H1 (cell line): ENCODE measurements at regions not wholly inside any gene's neighbourhood (a gene's known extent, or its start where the extent isn't known, plus 50 kb on each side); places are given as distances from the start of the nearest gene placed in this dataset.
A peak's percentile ranks its signal among the peaks of the same experiment; 100 is the strongest.

Source experiments
- CTCF ChIA-PET: fragments of 300-600 bp; sonication (Branson Sonifier 250); formaldehyde crosslinking; loops from one replicate; lab custom pipeline; 2021; ENCODE audit not compliant: partially characterized antibody; lab: Charles Lee
- POLR2A ChIA-PET: fragments of 300-600 bp; sonication (Branson Sonifier 250); formaldehyde crosslinking; loops from one replicate; lab custom pipeline; 2021; ENCODE audit warnings: inconsistent platforms; ENCODE audit not compliant: partially characterized antibody; lab: Charles Lee
- DNase-seq, 2 experiments: peaks; one replicate each; pipeline versions ENCODE4 v3.0.0 to v3.0.0-alpha.2; 2010 to 2022; ENCODE audit warnings: low spot score in 2 of 2, low read depth in 1 of 2, mixed read lengths in 1 of 2
- FAIRE-seq: peaks from 2 replicates; lab custom pipeline; 2011; peaks lifted over from hg19 to GRCh38; lab: Jason Lieb, UNC
- H2AFZ ChIP-seq: 2 replicates; pipeline ENCODE4 v1.8.1; 2012; ENCODE audit warnings: low read length, inconsistent platforms
- H2AK5ac ChIP-seq: 2 replicates; pipeline ENCODE4 v1.6.1; 2013; ENCODE audit warnings: low read depth, low read length
- H2BK120ac ChIP-seq: replicated peaks from 2 replicates; pipeline ENCODE3; 2013; ENCODE audit warnings: low read depth, low read length, inconsistent platforms
- H2BK12ac ChIP-seq: 2 replicates; pipeline ENCODE4 v1.6.1; 2013; ENCODE audit warnings: low read depth, low read length
- H2BK15ac ChIP-seq: 2 replicates; pipeline ENCODE4 v1.6.1; 2013; ENCODE audit warnings: low read length
- H2BK20ac ChIP-seq: 2 replicates; pipeline ENCODE4 v1.6.1; 2013; ENCODE audit warnings: low read length
- H2BK5ac ChIP-seq: 2 replicates; pipeline ENCODE4 v1.6.1; 2013; ENCODE audit warnings: low read depth, low read length
- H3K14ac ChIP-seq: 2 replicates; pipeline ENCODE4 v1.6.1; 2013; ENCODE audit warnings: inconsistent platforms; ENCODE audit not compliant: insufficient read length
- H3K18ac ChIP-seq: 2 replicates; pipeline ENCODE4 v1.6.1; 2013; ENCODE audit warnings: low read length; ENCODE audit errors: extremely low read depth
- H3K23ac ChIP-seq: 2 replicates; pipeline ENCODE4 v1.6.1; 2013; ENCODE audit warnings: inconsistent platforms; ENCODE audit not compliant: insufficient read length
- H3K23me2 ChIP-seq: 2 replicates; pipeline ENCODE4 v1.6.1; 2013; ENCODE audit warnings: low read depth, low read length
- H3K27ac ChIP-seq: 2 replicates; pipeline ENCODE4 v1.6.1; 2011; ENCODE audit warnings: low read depth, low read length, inconsistent platforms
- H3K27me3 ChIP-seq, 4 experiments: replicated peaks in 1 of 4; 1 replicate in 1 of 4; 2 replicates in 3 of 4; pipeline versions ENCODE4 v1.6.1 to v1.8.1; 2011 to 2013; ENCODE audit warnings: low read length in 3 of 4, mild to moderate bottlenecking in 3 of 4, inconsistent platforms in 2 of 4, mixed read lengths in 2 of 4, moderate library complexity in 1 of 4; ENCODE audit not compliant: control insufficient read depth in 3 of 4, insufficient read depth in 3 of 4; ENCODE audit errors: extremely low read depth in 1 of 4
- H3K36me3 ChIP-seq, 4 experiments: 2 replicates each; pipeline versions ENCODE4 v1.6.1 to v1.8.1; 2011 to 2013; ENCODE audit warnings: mild to moderate bottlenecking in 4 of 4, low read length in 3 of 4, moderate library complexity in 2 of 4, control low read depth in 1 of 4, inconsistent platforms in 1 of 4; ENCODE audit not compliant: insufficient read depth in 4 of 4, control insufficient read depth in 2 of 4
- H3K4ac ChIP-seq: replicated peaks from 2 replicates; pipeline ENCODE3; 2013; ENCODE audit warnings: low read length, low read depth, mixed read lengths, inconsistent platforms; ENCODE audit not compliant: insufficient read length
- H3K4me1 ChIP-seq, 4 experiments: replicated peaks in 1 of 4; 1 replicate in 1 of 4; 2 replicates in 3 of 4; pipeline versions ENCODE4 v1.6.1 to v1.8.1; 2011 to 2013; ENCODE audit warnings: low read length in 3 of 4, inconsistent platforms in 2 of 4, mixed read lengths in 1 of 4; ENCODE audit not compliant: insufficient read depth in 4 of 4, control insufficient read depth in 3 of 4
- H3K4me2 ChIP-seq, 2 experiments: 2 replicates each; pipeline versions ENCODE4 v1.6.1 to v1.8.1; 2011 to 2013; ENCODE audit warnings: low read depth in 2 of 2, low read length in 2 of 2, control low read depth in 1 of 2, inconsistent platforms in 1 of 2, mild to moderate bottlenecking in 1 of 2; ENCODE audit not compliant: insufficient read depth in 1 of 2
- H3K4me3 ChIP-seq, 4 experiments: fragments of 200-600, 300-600 bp in 1 of 4; sonication (generic), shearing (Covaris generic), sonication (Bioruptor Twin) in 1 of 4; 2 replicates each; pipeline versions ENCODE4 v1.5.1 to v1.8.1; 2011 to 2016; ENCODE audit warnings: low read length in 4 of 4, low read depth in 3 of 4, control low read depth in 2 of 4, inconsistent platforms in 2 of 4, mild to moderate bottlenecking in 2 of 4, mixed read lengths in 1 of 4, moderate library complexity in 1 of 4; ENCODE audit not compliant: insufficient read depth in 2 of 4; ENCODE audit errors: extremely low read depth in 1 of 4
- H3K56ac ChIP-seq: replicated peaks from 2 replicates; pipeline ENCODE3; 2013; ENCODE audit warnings: low read depth, mild to moderate bottlenecking, mixed read lengths, low read length, inconsistent platforms; ENCODE audit not compliant: insufficient read length
- H3K79me1 ChIP-seq: 2 replicates; pipeline ENCODE4 v1.6.1; 2013; ENCODE audit warnings: low read depth, low read length, control low read depth
- H3K79me2 ChIP-seq, 2 experiments: 2 replicates each; pipeline versions ENCODE4 v1.6.1 to v1.8.1; 2012 to 2013; ENCODE audit warnings: low read length in 2 of 2, mild to moderate bottlenecking in 2 of 2, inconsistent platforms in 1 of 2; ENCODE audit not compliant: insufficient read depth in 2 of 2, control insufficient read depth in 1 of 2
- H3K9ac ChIP-seq, 4 experiments: replicated peaks in 1 of 4; 1 replicate in 1 of 4; 2 replicates in 3 of 4; pipeline versions ENCODE4 v1.6.1 to v1.8.1; 2011 to 2013; ENCODE audit warnings: low read depth in 3 of 4, low read length in 3 of 4, control low read depth in 2 of 4, mild to moderate bottlenecking in 2 of 4, moderate library complexity in 2 of 4, inconsistent platforms in 1 of 4; ENCODE audit errors: extremely low read depth in 1 of 4
- H3K9me3 ChIP-seq, 2 experiments: 2 replicates each; pipeline versions ENCODE4 v1.6.1 to v1.8.1; 2012 to 2013; ENCODE audit warnings: mild to moderate bottlenecking in 2 of 2, moderate library complexity in 2 of 2, control low read depth in 1 of 2, inconsistent platforms in 1 of 2, low read depth in 1 of 2, low read length in 1 of 2, mixed read lengths in 1 of 2; ENCODE audit not compliant: insufficient read depth in 2 of 2
- H4K20me1 ChIP-seq, 2 experiments: replicated peaks in 1 of 2; 2 replicates each; pipeline versions ENCODE3 to v1.8.1; 2011 to 2013; ENCODE audit warnings: inconsistent platforms in 2 of 2, low read length in 2 of 2, mild to moderate bottlenecking in 1 of 2; ENCODE audit not compliant: insufficient read depth in 2 of 2, control insufficient read depth in 1 of 2
- H4K5ac ChIP-seq: 2 replicates; pipeline ENCODE4 v1.6.1; 2013; ENCODE audit warnings: low read length, low read depth, mixed read lengths, inconsistent platforms; ENCODE audit not compliant: insufficient read length
- H4K8ac ChIP-seq: 2 replicates; pipeline ENCODE4 v1.8.0; 2013; ENCODE audit warnings: mild to moderate bottlenecking, moderate library complexity, low read length, inconsistent platforms; ENCODE audit not compliant: insufficient read depth; ENCODE audit errors: extremely low read depth
- H4K91ac ChIP-seq: replicated peaks from 2 replicates; pipeline ENCODE3; 2013; ENCODE audit warnings: low read length, mixed read lengths, inconsistent platforms; ENCODE audit not compliant: insufficient read length
- BCL11A ChIP-seq, 2 experiments: IDR thresholded peaks; one replicate each; pipeline ENCODE4 v1.6.1; 2011; ENCODE audit warnings: low read depth in 2 of 2, low read length in 2 of 2, mild to moderate bottlenecking in 2 of 2
- FOSL1 ChIP-seq: IDR thresholded peaks from 2 replicates; pipeline ENCODE4 v1.6.1; 2011; ENCODE audit warnings: mild to moderate bottlenecking, low read depth, low read length, moderate library complexity; ENCODE audit not compliant: insufficient read depth
- KDM1A ChIP-seq: fragments of 200-600, 300-600 bp; sonication (generic); IDR thresholded peaks from 2 replicates; pipeline ENCODE4 v1.7.1; 2016; ENCODE audit warnings: mild to moderate bottlenecking, low read length, borderline replicate concordance
- SIRT6 ChIP-seq: IDR thresholded peaks from one replicate; pipeline ENCODE4 v1.7.1; 2012; ENCODE audit warnings: low read length, inconsistent platforms
- SP4 ChIP-seq: IDR thresholded peaks from 2 replicates; pipeline ENCODE4 v1.6.1; 2012; ENCODE audit warnings: low read length, inconsistent platforms
- TAF1 ChIP-seq: IDR thresholded peaks from 2 replicates; pipeline ENCODE4 v1.6.1; 2011; ENCODE audit warnings: mild to moderate bottlenecking, low read depth, low read length
- WGBS, 2 experiments: shearing (Covaris generic) in 1 of 2; methylation state at CpG; one replicate each; pipeline versions ENCODE4 v1.1.6 to v1.1.7; 2013 to 2015; ENCODE audit warnings: low lambda C conversion rate in 2 of 2, mixed read lengths in 2 of 2, inconsistent platforms in 1 of 2, low coverage in 1 of 2, missing lambda C conversion rate in 1 of 2; ENCODE audit not compliant: insufficient replicate concordance in 2 of 2, insufficient coverage in 1 of 2, insufficient read length in 1 of 2; ENCODE audit errors: extremely low coverage in 1 of 2, missing lambda C conversion rate in 1 of 2; 5-methylcytosine and 5-hydroxymethylcytosine counted together
- TF ChIP-seq, protein P1 (sequence below): IDR thresholded peaks from 2 replicates; pipeline ENCODE4 v1.6.1; 2012; ENCODE audit warnings: inconsistent platforms

DNA sequence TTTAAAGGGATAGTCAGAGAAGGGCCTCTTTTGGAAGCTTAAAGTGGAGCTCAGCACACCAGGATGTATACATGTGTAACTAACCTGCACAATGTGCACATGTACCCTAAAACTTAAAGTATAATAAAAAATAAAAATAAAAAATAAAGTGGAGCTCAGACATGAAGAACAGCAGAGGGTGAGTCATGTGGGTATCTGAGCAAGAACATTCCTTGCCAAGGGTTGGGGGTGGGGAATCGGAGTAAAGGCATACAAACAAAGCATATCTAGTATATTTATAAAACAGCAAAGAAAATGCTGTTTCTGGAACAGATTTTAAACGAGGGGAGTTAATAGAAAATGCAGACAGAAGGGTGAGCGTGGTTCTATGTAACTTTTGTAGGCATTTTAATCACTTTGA is 562.6 kb upstream of the ANO3 start:
- H4K8ac ChIP-seq = no peak overlapping the region
- no peak for FAIRE-seq
- no peak overlapping the region for H3K18ac ChIP-seq
- H3K23me2 ChIP-seq = no peaks in the 10 kb centered on the region
- H3K79me2 ChIP-seq = no peaks in the 10 kb centered on the region
- H3K4ac ChIP-seq = no peak overlapping the region
- no peak overlapping the region for H3K27ac ChIP-seq
- CTCF ChIA-PET = interaction anchor here (0.6 to 0.9 kb wide), 2 partner anchors 10 to 21 kb away, joined by 3 to 4 read pairs; no protein-coding TSS in a partner anchor
- no peak overlapping the region for H2BK12ac ChIP-seq
- TF ChIP-seq TAF1 (no peak), SIRT6 (no peak), FOSL1 (no peak), BCL11A (IDR thresholded peaks at IDR 0.05; ENCODE audit: low read depth in 2 of 2, low read length in 2 of 2) (no peak), SP4 (no peak), KDM1A (no peak)
- TF ChIP-seq, protein P1, sequence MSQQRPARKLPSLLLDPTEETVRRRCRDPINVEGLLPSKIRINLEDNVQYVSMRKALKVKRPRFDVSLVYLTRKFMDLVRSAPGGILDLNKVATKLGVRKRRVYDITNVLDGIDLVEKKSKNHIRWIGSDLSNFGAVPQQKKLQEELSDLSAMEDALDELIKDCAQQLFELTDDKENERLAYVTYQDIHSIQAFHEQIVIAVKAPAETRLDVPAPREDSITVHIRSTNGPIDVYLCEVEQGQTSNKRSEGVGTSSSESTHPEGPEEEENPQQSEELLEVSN = no peak
- no peaks in the 10 kb centered on the region for H3K79me1 ChIP-seq
- DNase-seq = no peak
- H2BK120ac ChIP-seq = no peak overlapping the region
- H4K91ac ChIP-seq = no peak overlapping the region
- POLR2A ChIA-PET = interaction anchor here (0.7 kb wide), 1 partner anchor 90 kb away, joined by 3 read pairs; no protein-coding TSS in a partner anchor
- H2BK15ac ChIP-seq = no peak overlapping the region
- no peak overlapping the region for H3K9ac ChIP-seq
- no peak overlapping the region for H2BK5ac ChIP-seq
- H3K4me2 ChIP-seq = no peak overlapping the region
- no peak overlapping the region for H2BK20ac ChIP-seq
- no peak overlapping the region for H3K23ac ChIP-seq
- H4K20me1 ChIP-seq = no peaks in the 10 kb centered on the region
- H3K27me3 ChIP-seq = no peaks in the 10 kb centered on the region
- no peak overlapping the region for H2AK5ac ChIP-seq
- no peak overlapping the region for H3K14ac ChIP-seq
- 0 out of 2 replicates have a peak overlapping the region, but pooled peaks have one; percentile 0 for H2AFZ ChIP-seq
- WGBS, 2 experiments = 74% methylated on average over 3 of the region's 3 CpGs; no CpG with 5 or more reads in 1 of the 2 experiments
- H3K4me3 ChIP-seq = no peak overlapping the region
- no peaks in the 10 kb centered on the region for H3K9me3 ChIP-seq
- H4K5ac ChIP-seq = no peak overlapping the region
- H3K56ac ChIP-seq = no peak overlapping the region
- no peaks in the 10 kb centered on the region for H3K4me1 ChIP-seq
- H3K36me3 ChIP-seq = no peaks in the 10 kb centered on the region
